H9 (cell line): ENCODE measurements at regions not wholly inside any gene's neighbourhood (a gene's known extent, or its start where the extent isn't known, plus 50 kb on each side); places are given as distances from the start of the nearest gene placed in this dataset.
"Not testable (repeated sequence)": the region's sequence is repeated elsewhere in the genome, so short reads cannot be mapped to it uniquely, and the experiment has no call there.

Experiments
- DNase-seq: peaks from one replicate; pipeline ENCODE4 v3.0.0-alpha.2; 2017
- H2AFZ ChIP-seq: one replicate; pipeline ENCODE4 v1.6.1; 2013; ENCODE audit warnings: mild to moderate bottlenecking, low read length, control low read depth, moderate library complexity
- H2AK5ac ChIP-seq: 2 replicates; pipeline ENCODE4 v1.6.1; 2013; ENCODE audit warnings: low read length, control low read depth, mixed read lengths; ENCODE audit not compliant: insufficient read length
- H2BK120ac ChIP-seq: one replicate; pipeline ENCODE4 v1.6.1; 2013; ENCODE audit warnings: low read depth, mild to moderate bottlenecking, low read length, control low read depth, inconsistent platforms; ENCODE audit not compliant: poor library complexity, severe bottlenecking
- H2BK12ac ChIP-seq: 2 replicates; pipeline ENCODE4 v1.6.1; 2013; ENCODE audit warnings: low read length, control low read depth, mixed read lengths, low read depth; ENCODE audit not compliant: insufficient read length
- H2BK15ac ChIP-seq: 2 replicates; pipeline ENCODE4 v1.6.1; 2013; ENCODE audit warnings: low read depth, low read length, control low read depth
- H2BK20ac ChIP-seq: one replicate; pipeline ENCODE4 v1.6.1; 2013; ENCODE audit warnings: low read depth, mild to moderate bottlenecking, low read length, control low read depth, inconsistent platforms; ENCODE audit not compliant: poor library complexity, severe bottlenecking
- H2BK5ac ChIP-seq: 2 replicates; pipeline ENCODE4 v1.6.1; 2013; ENCODE audit warnings: low read length, control low read depth, mixed read lengths; ENCODE audit not compliant: insufficient read length
- H3K14ac ChIP-seq: 2 replicates; pipeline ENCODE4 v1.6.1; 2013; ENCODE audit warnings: low read length, control low read depth; ENCODE audit not compliant: insufficient read depth
- H3K18ac ChIP-seq: 2 replicates; pipeline ENCODE4 v1.6.1; 2013; ENCODE audit warnings: low read depth, mild to moderate bottlenecking, mixed read lengths, low read length, control low read depth; ENCODE audit not compliant: insufficient read length
- H3K23ac ChIP-seq: 2 replicates; pipeline ENCODE4 v1.6.1; 2013; ENCODE audit warnings: low read length, control low read depth, mixed read lengths, low read depth; ENCODE audit not compliant: insufficient read length
- H3K23me2 ChIP-seq: 2 replicates; pipeline ENCODE4 v1.6.1; 2013; ENCODE audit warnings: low read depth, mild to moderate bottlenecking, mixed read lengths, low read length, control low read depth; ENCODE audit not compliant: insufficient read length, poor library complexity, severe bottlenecking
- H3K27ac ChIP-seq: 2 replicates; pipeline ENCODE4 v1.5.1; 2013; ENCODE audit warnings: low read length, control low read depth, mixed read lengths, low read depth; ENCODE audit not compliant: insufficient read length
- H3K27me3 ChIP-seq: 2 replicates; pipeline ENCODE4 v1.6.1; 2013; ENCODE audit warnings: low read length, control low read depth, inconsistent platforms; ENCODE audit not compliant: insufficient read depth
- H3K4ac ChIP-seq: 2 replicates; pipeline ENCODE4 v1.6.1; 2013; ENCODE audit warnings: low read depth, mild to moderate bottlenecking, control low read depth, inconsistent platforms, low read length, moderate library complexity
- H3K4me1 ChIP-seq: 2 replicates; pipeline ENCODE4 v1.6.1; 2013; ENCODE audit warnings: low read length, control low read depth, inconsistent platforms; ENCODE audit not compliant: insufficient read depth
- H3K4me2 ChIP-seq: 2 replicates; pipeline ENCODE4 v1.6.1; 2013; ENCODE audit warnings: low read length, control low read depth, mixed read lengths; ENCODE audit not compliant: insufficient read length, insufficient read depth
- H3K56ac ChIP-seq: 2 replicates; pipeline ENCODE4 v1.6.1; 2013; ENCODE audit warnings: low read depth, mild to moderate bottlenecking, mixed read lengths, low read length, control low read depth; ENCODE audit not compliant: insufficient read length
- H3K79me1 ChIP-seq: 2 replicates; pipeline ENCODE4 v1.6.1; 2013; ENCODE audit warnings: low read depth, mild to moderate bottlenecking, moderate library complexity, low read length, control low read depth, inconsistent platforms; ENCODE audit not compliant: insufficient read depth, poor library complexity, severe bottlenecking
- H3K79me2 ChIP-seq: 2 replicates; pipeline ENCODE4 v1.6.1; 2013; ENCODE audit warnings: low read length, control low read depth, inconsistent platforms; ENCODE audit not compliant: insufficient read depth
- H3K9ac ChIP-seq: 2 replicates; pipeline ENCODE4 v1.6.1; 2013; ENCODE audit warnings: low read length, control low read depth, mixed read lengths; ENCODE audit not compliant: insufficient read length; ENCODE audit errors: extremely low read depth
- H3K9me3 ChIP-seq: one replicate; pipeline ENCODE4 v1.6.1; 2013; ENCODE audit warnings: low read depth, low read length, inconsistent platforms; ENCODE audit not compliant: control insufficient read depth
- H3T11ph ChIP-seq: one replicate; pipeline ENCODE4 v1.6.1; 2013; ENCODE audit warnings: mild to moderate bottlenecking, low read length, control low read depth, inconsistent platforms
- H4K20me1 ChIP-seq: one replicate; pipeline ENCODE4 v1.6.1; 2013; ENCODE audit not compliant: control insufficient read depth, insufficient read length, insufficient read depth
- H4K5ac ChIP-seq: 2 replicates; pipeline ENCODE4 v1.6.1; 2013; ENCODE audit warnings: low read depth, mild to moderate bottlenecking, mixed read lengths, low read length, control low read depth; ENCODE audit not compliant: insufficient read length
- H4K8ac ChIP-seq: replicated peaks from 2 replicates; pipeline ENCODE4 v1.6.1; 2013; ENCODE audit warnings: low read length, control low read depth, mixed read lengths, low read depth; ENCODE audit not compliant: insufficient read length
- H4K91ac ChIP-seq: 2 replicates; pipeline ENCODE4 v1.6.1; 2013; ENCODE audit warnings: low read depth, mild to moderate bottlenecking, moderate library complexity, mixed read lengths, low read length, control low read depth; ENCODE audit not compliant: insufficient read length
- H3K27ac Mint-ChIP-seq, 3 experiments: 2 replicates in 2 of 3; 3 replicates in 1 of 3; pipeline ENCODE4 v1.8.0; 2020 to 2021; ENCODE audit warnings: mixed read lengths in 3 of 3, mild to moderate bottlenecking in 1 of 3, moderate library complexity in 1 of 3
- H3K27me3 Mint-ChIP-seq: 2 replicates; pipeline ENCODE4 v1.8.0; 2021; ENCODE audit warnings: low read depth, mild to moderate bottlenecking, moderate library complexity, mixed read lengths
- H3K36me3 Mint-ChIP-seq, 3 experiments: 2 replicates in 2 of 3; 3 replicates in 1 of 3; pipeline ENCODE4 v1.8.0; 2020 to 2021; ENCODE audit warnings: low read depth in 3 of 3, mixed read lengths in 3 of 3; ENCODE audit not compliant: insufficient read depth in 1 of 3
- H3K4me1 Mint-ChIP-seq, 2 experiments: 2 replicates each; pipeline ENCODE4 v1.8.0; 2020; ENCODE audit warnings: mixed read lengths in 2 of 2
- H3K4me3 Mint-ChIP-seq, 2 experiments: 2 replicates in 1 of 2; 3 replicates in 1 of 2; pipeline ENCODE4 v1.8.0; 2020 to 2021; ENCODE audit warnings: mild to moderate bottlenecking in 2 of 2, mixed read lengths in 2 of 2, moderate library complexity in 1 of 2
- H3K9me3 Mint-ChIP-seq, 2 experiments: 2 replicates in 1 of 2; 3 replicates in 1 of 2; pipeline ENCODE4 v1.8.0; 2020; ENCODE audit warnings: mild to moderate bottlenecking in 2 of 2, mixed read lengths in 2 of 2, moderate library complexity in 1 of 2
- WGBS: extraction: QIAGEN DNeasy Blood & Tissue Kit; methylation state at CpG from one replicate; pipeline ENCODE4 v1.1.7; 2013; ENCODE audit warnings: missing lambda C conversion rate, low lambda C conversion rate, mixed read lengths; ENCODE audit not compliant: insufficient read length; ENCODE audit errors: extremely low coverage; 5-methylcytosine and 5-hydroxymethylcytosine counted together
- TF ChIP-seq, protein P1 (sequence below): fragments of 200-600 bp; sonication (generic); conservative IDR thresholded peaks from 3 replicates; pipeline ENCODE4 v1.8.0; 2021; ENCODE audit warnings: antibody characterized with exemption, mild to moderate bottlenecking

DNA sequence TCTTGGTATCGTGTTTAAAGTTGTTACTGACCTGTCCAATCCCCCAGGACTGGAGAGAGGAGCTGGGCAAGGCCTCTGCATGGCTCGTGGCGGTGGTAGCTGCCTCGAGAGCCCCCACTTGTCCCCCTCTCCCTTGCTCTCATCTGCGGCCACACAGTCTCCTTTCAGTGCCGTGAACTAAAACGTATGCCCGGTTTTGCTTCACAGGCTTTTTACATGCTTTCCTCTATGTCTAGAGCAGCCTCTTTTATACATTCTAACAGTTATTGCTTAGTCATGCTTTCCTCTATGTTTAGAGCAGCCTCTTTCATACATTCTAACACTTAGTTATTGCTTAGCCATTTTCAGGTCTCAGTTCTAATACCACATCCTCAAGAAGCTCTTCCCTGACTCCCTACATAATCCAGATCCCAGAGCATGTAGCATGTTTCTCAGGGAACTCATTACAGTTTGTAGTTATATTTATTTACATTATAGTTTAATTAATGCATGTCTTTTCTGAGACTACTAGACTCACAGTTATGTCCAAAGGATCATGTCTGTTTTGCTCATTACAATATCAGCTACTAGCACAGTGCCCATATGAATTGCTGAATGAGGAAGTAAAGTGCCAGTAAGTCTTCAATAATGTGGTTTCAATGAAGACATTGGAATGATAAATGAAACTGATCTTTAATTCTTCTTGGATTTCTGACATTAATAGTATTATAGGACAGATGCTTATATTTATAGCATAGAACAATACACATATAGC is 66.5 kb upstream of the TBL1XR1 start:
- H4K5ac ChIP-seq, result no peak overlapping the region
- no peak overlapping the region for H3K56ac ChIP-seq
- H2BK20ac ChIP-seq, result no peak overlapping the region
- no peaks in the 10 kb centered on the region; the same call in 1 of the 2 replicates for H3K4me1 ChIP-seq
- H3K14ac ChIP-seq, result no peak overlapping the region
- no peaks in the 10 kb centered on the region for H3K79me1 ChIP-seq
- H3K23ac ChIP-seq, result no peak overlapping the region
- no peak overlapping the region for H3K4ac ChIP-seq
- no peak overlapping the region for H3K18ac ChIP-seq
- H4K91ac ChIP-seq, result no peak overlapping the region
- H2BK120ac ChIP-seq, result no peak overlapping the region
- H2AK5ac ChIP-seq, result no peak overlapping the region
- peak overlapping the region in 1 of 3 experiments; percentile 82; a peak in 3 of 7 replicates for H3K27ac Mint-ChIP-seq
- H3K9me3 ChIP-seq, result no peaks in the 10 kb centered on the region
- no peak overlapping the region for H3K4me2 ChIP-seq
- H3T11ph ChIP-seq, result no peak overlapping the region
- DNase-seq, result no peak
- no peaks in the 10 kb centered on the region for H3K27me3 ChIP-seq
- WGBS, result no CpG with 5 or more reads among the region's 8 CpGs
- H3K36me3 Mint-ChIP-seq, result no peaks in the 10 kb centered on the region; a peak in 1 of 7 replicates
- H4K8ac ChIP-seq, result no peak overlapping the region
- no peak overlapping the region for H2BK12ac ChIP-seq
- no peaks in the 10 kb centered on the region for H3K27me3 Mint-ChIP-seq
- no peak overlapping the region for H2AFZ ChIP-seq
- H3K4me3 Mint-ChIP-seq, result no peak overlapping the region
- no peaks in the 10 kb centered on the region for H4K20me1 ChIP-seq
- no peak overlapping the region for H3K9ac ChIP-seq
- H3K23me2 ChIP-seq, result no peaks in the 10 kb centered on the region
- no peak overlapping the region for H2BK15ac ChIP-seq
- H3K9me3 Mint-ChIP-seq, result no peaks in the 10 kb centered on the region
- no peak overlapping the region for H3K27ac ChIP-seq
- H3K4me1 Mint-ChIP-seq, result peaks cover 6 to 8% of the 10 kb centered on the region in 2 experiments
- TF ChIP-seq, protein P1, sequence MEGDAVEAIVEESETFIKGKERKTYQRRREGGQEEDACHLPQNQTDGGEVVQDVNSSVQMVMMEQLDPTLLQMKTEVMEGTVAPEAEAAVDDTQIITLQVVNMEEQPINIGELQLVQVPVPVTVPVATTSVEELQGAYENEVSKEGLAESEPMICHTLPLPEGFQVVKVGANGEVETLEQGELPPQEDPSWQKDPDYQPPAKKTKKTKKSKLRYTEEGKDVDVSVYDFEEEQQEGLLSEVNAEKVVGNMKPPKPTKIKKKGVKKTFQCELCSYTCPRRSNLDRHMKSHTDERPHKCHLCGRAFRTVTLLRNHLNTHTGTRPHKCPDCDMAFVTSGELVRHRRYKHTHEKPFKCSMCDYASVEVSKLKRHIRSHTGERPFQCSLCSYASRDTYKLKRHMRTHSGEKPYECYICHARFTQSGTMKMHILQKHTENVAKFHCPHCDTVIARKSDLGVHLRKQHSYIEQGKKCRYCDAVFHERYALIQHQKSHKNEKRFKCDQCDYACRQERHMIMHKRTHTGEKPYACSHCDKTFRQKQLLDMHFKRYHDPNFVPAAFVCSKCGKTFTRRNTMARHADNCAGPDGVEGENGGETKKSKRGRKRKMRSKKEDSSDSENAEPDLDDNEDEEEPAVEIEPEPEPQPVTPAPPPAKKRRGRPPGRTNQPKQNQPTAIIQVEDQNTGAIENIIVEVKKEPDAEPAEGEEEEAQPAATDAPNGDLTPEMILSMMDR, result no peak
- H2BK5ac ChIP-seq, result no peak overlapping the region
- H3K79me2 ChIP-seq, result no peaks in the 10 kb centered on the region

DNA sequence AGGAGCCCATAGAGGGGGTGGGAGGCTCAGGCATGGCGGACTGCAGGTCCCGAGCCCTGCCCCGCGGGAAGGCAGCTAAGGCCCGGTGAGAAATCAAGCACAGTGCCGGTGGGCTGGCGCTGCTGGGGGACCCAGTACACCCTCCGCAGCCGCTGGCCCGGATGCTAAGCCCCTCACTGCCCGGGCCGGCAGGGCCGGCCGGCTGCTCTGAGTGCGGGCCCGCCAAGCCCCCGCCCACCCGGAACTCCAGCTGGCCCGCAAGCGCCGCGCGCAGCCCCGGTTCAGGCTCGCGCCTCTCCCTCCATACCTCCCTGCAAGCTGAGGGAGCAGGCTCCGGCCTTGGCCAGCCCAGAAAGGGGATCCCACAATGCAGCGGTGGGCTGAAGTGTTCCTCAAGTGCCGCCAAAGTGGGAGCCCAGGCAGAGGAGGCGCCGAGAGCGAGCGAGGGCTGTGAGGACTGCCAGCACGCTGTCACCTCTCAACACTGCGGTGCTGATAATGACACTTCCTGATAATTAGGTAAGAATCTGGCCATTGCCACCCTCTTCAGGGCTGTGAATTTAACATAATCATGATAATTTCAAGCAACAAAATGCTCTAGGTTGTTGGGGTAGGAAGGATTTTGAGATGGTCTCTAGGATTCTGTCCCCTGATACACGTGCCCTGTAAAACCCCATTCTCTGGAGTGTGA is 74.7 kb upstream of the TBL1XR1 start:
- not testable (repeated sequence) for H3K9me3 ChIP-seq, H3K23me2 ChIP-seq, H3K4ac ChIP-seq, H2BK12ac ChIP-seq, H3K27me3 ChIP-seq, H4K91ac ChIP-seq, H4K8ac ChIP-seq, H3K27ac ChIP-seq, H3K27ac Mint-ChIP-seq, H4K20me1 ChIP-seq, DNase-seq, H3K14ac ChIP-seq, H2BK5ac ChIP-seq, H3K27me3 Mint-ChIP-seq, H2BK20ac ChIP-seq, H3K79me1 ChIP-seq, H3K4me2 ChIP-seq, H3K56ac ChIP-seq, H3K4me3 Mint-ChIP-seq, H3K18ac ChIP-seq, H3K4me1 ChIP-seq, H3K79me2 ChIP-seq, H2BK120ac ChIP-seq, H3K9ac ChIP-seq, H4K5ac ChIP-seq, H2BK15ac ChIP-seq, H3K4me1 Mint-ChIP-seq, H2AFZ ChIP-seq, H3K36me3 Mint-ChIP-seq, H3K23ac ChIP-seq, H3T11ph ChIP-seq, H2AK5ac ChIP-seq
- no CpG with 5 or more reads among the region's 36 CpGs for WGBS
- H3K9me3 Mint-ChIP-seq, result peaks cover 10% of the 10 kb centered on the region in 2 experiments; a peak in 4 of 5 replicates
